K562 (cell line): ENCODE measurements at regions not wholly inside any gene's neighbourhood (a gene's known extent, or its start where the extent isn't known, plus 50 kb on each side); places are given as distances from the start of the nearest gene placed in this dataset.

ENCODE experiments used
- ARID3A ChIP-seq: IDR thresholded peaks from 2 replicates; pipeline ENCODE4 v1.6.1; 2012; ENCODE audit warnings: low read depth, low read length, improper control_type of control experiment, borderline replicate concordance
- ATF2 ChIP-seq: sonication (generic); formaldehyde crosslinking; IDR thresholded peaks from 2 replicates; pipeline ENCODE4 v1.8.1; 2022; ENCODE audit warnings: missing genetic modification reagents
- CTCF ChIP-seq, 3 experiments: IDR thresholded peaks in 2 of 3; conservative IDR thresholded peaks in 1 of 3; 2 replicates each; pipeline ENCODE4 v1.5.1; 2011 to 2012; ENCODE audit warnings: low read length in 3 of 3, mild to moderate bottlenecking in 3 of 3, control low read depth in 2 of 3, improper control_type of control experiment in 1 of 3, inconsistent platforms in 1 of 3, low read depth in 1 of 3, mixed read lengths in 1 of 3, moderate library complexity in 1 of 3; ENCODE audit not compliant: insufficient read depth in 2 of 3
- FOXK2 ChIP-seq, 2 experiments: fragments of 450-650 bp; IDR thresholded peaks in 1 of 2; conservative IDR thresholded peaks in 1 of 2; 2 replicates each; pipeline ENCODE4 v1.6.1; 2016; ENCODE audit warnings: low read depth in 2 of 2, mild to moderate bottlenecking in 1 of 2
- GATAD2A ChIP-seq: fragments of 450-650 bp; IDR thresholded peaks from 2 replicates; pipeline ENCODE4 v1.6.1; 2017
- HSF4 ChIP-seq: fragments of 250-450 bp; sonication (Bioruptor Pico); IDR thresholded peaks from 2 replicates; pipeline ENCODE4 v2.1.2; 2022; ENCODE audit warnings: mild to moderate bottlenecking, moderate library complexity, borderline replicate concordance
- NEUROD1 ChIP-seq: fragments of 150-350 bp; IDR thresholded peaks from 2 replicates; pipeline ENCODE4 v1.6.1; 2014; ENCODE audit warnings: borderline replicate concordance, low read length, low read depth; ENCODE audit not compliant: partially characterized antibody
- TCF15 ChIP-seq: fragments of 250-450 bp; sonication (Bioruptor Pico); IDR thresholded peaks from 2 replicates; pipeline ENCODE4 v1.8.0; 2022; ENCODE audit warnings: moderate library complexity, mild to moderate bottlenecking, inconsistent platforms
- ZNF12 ChIP-seq: sonication (generic); formaldehyde crosslinking; IDR thresholded peaks from 2 replicates; pipeline ENCODE4 v1.4.0; 2020; ENCODE audit warnings: mild to moderate bottlenecking, missing genetic modification reagents
- ZNF212 ChIP-seq: fragments of 450-650 bp; formaldehyde crosslinking; IDR thresholded peaks from 2 replicates; pipeline ENCODE4 v1.4.0; 2020; ENCODE audit warnings: mild to moderate bottlenecking
- ZNF407 ChIP-seq: fragments of 450-650 bp; IDR thresholded peaks from 2 replicates; pipeline ENCODE4 v1.6.1; 2016; ENCODE audit warnings: low read depth

- TF ChIP-seq TCF15 (no peak), NEUROD1 (no peak), CTCF (IDR thresholded peaks at IDR 0.05 in 2 of 3, conservative IDR thresholded peaks at IDR 0.05 in 1 of 3; ENCODE audit: insufficient read depth in 2 of 3, low read depth in 1 of 3, low read length in 3 of 3) (peak; percentile 53 to 75 (median 70); a peak in 5 of 6 replicates), ZNF212 (CRISPR knock-in tag) (no peak), FOXK2 (conservative IDR thresholded peaks at IDR 0.05 in 1 of 2, IDR thresholded peaks at IDR 0.05 in 1 of 2; ENCODE audit: low read depth in 2 of 2) (no peak), GATAD2A (no peak), ZNF407 (no peak), ATF2 (CRISPR knock-in tag) (no peak), HSF4 (CRISPR knock-in tag) (no peak), ARID3A (0 out of 2 replicates have a peak, but pooled peaks have one; percentile 34), ZNF12 (CRISPR knock-in tag) (no peak)
Measured at GRCh38 chr20:4613718-4614620, 72.3 kb upstream of the PRNP start (continued).
